Trophoblast cell (in vitro differentiated cells and primary cell): ENCODE measurements at regions not wholly inside any gene's neighbourhood (a gene's known extent, or its start where the extent isn't known, plus 50 kb on each side); places are given as distances from the start of the nearest gene placed in this dataset.
"Not testable (repeated sequence)": the region's sequence is repeated elsewhere in the genome, so short reads cannot be mapped to it uniquely, and the experiment has no call there.

Experiments
- DNase-seq, 2 donors: peaks; one replicate each; pipeline ENCODE4 v3.0.0-alpha.2; 2016
- H2AFZ ChIP-seq: 2 replicates; pipeline ENCODE4 v1.6.1; 2013; ENCODE audit warnings: low read length, moderate library complexity, mild to moderate bottlenecking; ENCODE audit not compliant: insufficient read depth, poor library complexity
- H2AK5ac ChIP-seq: 2 replicates; pipeline ENCODE4 v1.6.1; 2013; ENCODE audit warnings: mild to moderate bottlenecking, low read length
- H2BK120ac ChIP-seq: 2 replicates; pipeline ENCODE4 v1.6.1; 2013; ENCODE audit warnings: low read length, mild to moderate bottlenecking, moderate library complexity; ENCODE audit not compliant: insufficient read depth, poor library complexity
- H2BK12ac ChIP-seq: 2 replicates; pipeline ENCODE4 v1.6.1; 2013; ENCODE audit warnings: mild to moderate bottlenecking, low read length, moderate library complexity
- H2BK5ac ChIP-seq: 2 replicates; pipeline ENCODE4 v1.6.1; 2013; ENCODE audit warnings: low read length, low read depth, moderate library complexity, mild to moderate bottlenecking; ENCODE audit not compliant: poor library complexity
- H3K14ac ChIP-seq: 2 replicates; pipeline ENCODE4 v1.6.1; 2013; ENCODE audit warnings: mild to moderate bottlenecking, low read length
- H3K18ac ChIP-seq: 2 replicates; pipeline ENCODE4 v1.6.1; 2013; ENCODE audit warnings: mild to moderate bottlenecking, low read length
- H3K23ac ChIP-seq: 2 replicates; pipeline ENCODE4 v1.6.1; 2013; ENCODE audit warnings: low read length
- H3K27ac ChIP-seq: 2 replicates; pipeline ENCODE4 v1.5.1; 2013; ENCODE audit warnings: low read depth, mild to moderate bottlenecking, inconsistent platforms, low read length, moderate library complexity
- H3K27me3 ChIP-seq: 2 replicates; pipeline ENCODE4 v1.6.1; 2013; ENCODE audit warnings: inconsistent platforms, mild to moderate bottlenecking, low read length, moderate library complexity; ENCODE audit not compliant: insufficient read depth
- H3K36me3 ChIP-seq, 2 experiments: 1 replicate in 1 of 2; 2 replicates in 1 of 2; pipeline ENCODE4 v1.6.1; 2013; ENCODE audit warnings: low read length in 2 of 2, mild to moderate bottlenecking in 2 of 2, moderate library complexity in 1 of 2; ENCODE audit not compliant: insufficient read depth in 2 of 2, control insufficient read depth in 1 of 2
- H3K4ac ChIP-seq: 2 replicates; pipeline ENCODE4 v1.6.1; 2013; ENCODE audit warnings: low read depth, mild to moderate bottlenecking, low read length, moderate library complexity
- H3K4me1 ChIP-seq, 2 experiments: 1 replicate in 1 of 2; 2 replicates in 1 of 2; pipeline ENCODE4 v1.6.1; 2013; ENCODE audit warnings: low read length in 2 of 2, mild to moderate bottlenecking in 2 of 2, moderate library complexity in 1 of 2; ENCODE audit not compliant: insufficient read depth in 2 of 2, control insufficient read depth in 1 of 2
- H3K4me2 ChIP-seq: 2 replicates; pipeline ENCODE4 v1.6.1; 2013; ENCODE audit warnings: inconsistent platforms, mild to moderate bottlenecking, low read length, moderate library complexity
- H3K4me3 ChIP-seq: 2 replicates; pipeline ENCODE4 v1.5.1; 2013; ENCODE audit warnings: mild to moderate bottlenecking, low read depth, low read length, inconsistent platforms
- H3K79me1 ChIP-seq: one replicate; pipeline ENCODE4 v1.6.1; 2013; ENCODE audit warnings: low read length
- H3K79me2 ChIP-seq: 2 replicates; pipeline ENCODE4 v1.6.1; 2013; ENCODE audit warnings: low read length, mild to moderate bottlenecking; ENCODE audit not compliant: control insufficient read depth, insufficient read depth, poor library complexity
- H3K9ac ChIP-seq: 2 replicates; pipeline ENCODE4 v1.6.1; 2013; ENCODE audit warnings: mild to moderate bottlenecking, low read length
- H3K9me3 ChIP-seq: 2 replicates; pipeline ENCODE4 v1.6.1; 2013; ENCODE audit warnings: low read depth, mild to moderate bottlenecking, control low read depth, inconsistent platforms, low read length; ENCODE audit not compliant: insufficient read depth
- H4K12ac ChIP-seq: 2 replicates; pipeline ENCODE4 v1.6.1; 2013; ENCODE audit warnings: low read depth, mild to moderate bottlenecking, low read length, moderate library complexity
- H4K8ac ChIP-seq: 2 replicates; pipeline ENCODE4 v1.6.1; 2013; ENCODE audit warnings: low read depth, mild to moderate bottlenecking, low read length, moderate library complexity
- H4K91ac ChIP-seq: one replicate; pipeline ENCODE4 v1.6.1; 2013; ENCODE audit warnings: low read depth, mild to moderate bottlenecking, low read length, moderate library complexity
- WGBS: extraction: QIAGEN DNeasy Blood & Tissue Kit; methylation state at CpG from one replicate; pipeline ENCODE4 v1.1.7; 2013; ENCODE audit warnings: missing lambda C conversion rate; ENCODE audit not compliant: insufficient read length, insufficient coverage; ENCODE audit errors: extremely low coverage; 5-methylcytosine and 5-hydroxymethylcytosine counted together

GRCh38 chr22:22731374-22731676 is 86.9 kb downstream of the GGTLC2 start:
- H2AFZ ChIP-seq = no peak overlapping the region
- no peak overlapping the region for H2BK5ac ChIP-seq
- no peak overlapping the region for H3K18ac ChIP-seq
- H3K27me3 ChIP-seq = no peaks in the 10 kb centered on the region
- no peaks in the 10 kb centered on the region for H3K79me2 ChIP-seq
- H3K9me3 ChIP-seq = no peaks in the 10 kb centered on the region
- H3K36me3 ChIP-seq = no peaks in the 10 kb centered on the region
- no peak overlapping the region for H2BK12ac ChIP-seq
- no peak overlapping the region for H3K9ac ChIP-seq
- H3K4ac ChIP-seq = no peak overlapping the region
- H3K4me3 ChIP-seq = no peak overlapping the region
- WGBS = no CpG with 5 or more reads among the region's 4 CpGs
- H3K27ac ChIP-seq = no peak overlapping the region
- H3K14ac ChIP-seq = no peak overlapping the region
- no peak overlapping the region for H4K91ac ChIP-seq
- H2BK120ac ChIP-seq = no peak overlapping the region
- DNase-seq = no peak
- H2AK5ac ChIP-seq = no peak overlapping the region
- H4K8ac ChIP-seq = no peak overlapping the region
- no peaks in the 10 kb centered on the region for H3K79me1 ChIP-seq
- no peak overlapping the region for H3K4me2 ChIP-seq
- no peak overlapping the region for H4K12ac ChIP-seq
- H3K23ac ChIP-seq = no peak overlapping the region
- no peaks in the 10 kb centered on the region for H3K4me1 ChIP-seq

GRCh38 chr22:22733006-22733405 is 88.6 kb downstream of the GGTLC2 start:
- H3K27ac ChIP-seq, H3K4ac ChIP-seq, H3K4me1 ChIP-seq, H4K91ac ChIP-seq, DNase-seq, H3K14ac ChIP-seq, H3K4me2 ChIP-seq, H4K12ac ChIP-seq, H3K27me3 ChIP-seq, H3K9ac ChIP-seq, H3K79me2 ChIP-seq, H2BK5ac ChIP-seq, H3K18ac ChIP-seq, H2AFZ ChIP-seq, H3K4me3 ChIP-seq, H2BK120ac ChIP-seq, H4K8ac ChIP-seq, H2AK5ac ChIP-seq, H3K79me1 ChIP-seq, H3K9me3 ChIP-seq, H3K23ac ChIP-seq, H3K36me3 ChIP-seq, H2BK12ac ChIP-seq: not testable (repeated sequence)
- no CpG with 5 or more reads among the region's 2 CpGs for WGBS

- no peak overlapping the region for H3K4me2 ChIP-seq
- no peaks in the 10 kb centered on the region for H3K36me3 ChIP-seq
- H2BK12ac ChIP-seq = no peak overlapping the region
- no peak overlapping the region for H3K4ac ChIP-seq
- no peak overlapping the region for H3K4me3 ChIP-seq
- H3K27me3 ChIP-seq = peaks cover 2% of the 10 kb centered on the region
- H3K9me3 ChIP-seq = no peaks in the 10 kb centered on the region
- no peaks in the 10 kb centered on the region for H3K4me1 ChIP-seq
- no peak overlapping the region for H3K27ac ChIP-seq
- no peak overlapping the region for H2AFZ ChIP-seq
- no peaks in the 10 kb centered on the region for H3K79me1 ChIP-seq
- H3K79me2 ChIP-seq = no peaks in the 10 kb centered on the region
- no peak for DNase-seq
- H2AK5ac ChIP-seq = no peak overlapping the region
- H3K18ac ChIP-seq = no peak overlapping the region
- H3K23ac ChIP-seq = no peak overlapping the region
- no CpG with 5 or more reads among the region's 7 CpGs for WGBS
- H4K8ac ChIP-seq = no peak overlapping the region
- no peak overlapping the region for H2BK120ac ChIP-seq
- no peak overlapping the region for H3K9ac ChIP-seq
- H4K91ac ChIP-seq = no peak overlapping the region
- H3K14ac ChIP-seq = no peak overlapping the region
- no peak overlapping the region for H2BK5ac ChIP-seq
- no peak overlapping the region for H4K12ac ChIP-seq
Measured at GRCh38 chr22:22733881-22734373, 89.5 kb downstream of the GGTLC2 start.

GRCh38 chr22:22734395-22735272 is 90.2 kb downstream of the GGTLC2 start:
- H2BK5ac ChIP-seq, H3K14ac ChIP-seq, H2AFZ ChIP-seq, H3K79me1 ChIP-seq, H2AK5ac ChIP-seq, H3K9me3 ChIP-seq, H3K36me3 ChIP-seq, H3K4me3 ChIP-seq, H3K18ac ChIP-seq, H3K9ac ChIP-seq, H4K8ac ChIP-seq, H3K79me2 ChIP-seq, H3K4me2 ChIP-seq, H3K4me1 ChIP-seq, H2BK12ac ChIP-seq, H3K27me3 ChIP-seq, H3K23ac ChIP-seq, H2BK120ac ChIP-seq, DNase-seq, H3K4ac ChIP-seq, H4K91ac ChIP-seq, H3K27ac ChIP-seq, H4K12ac ChIP-seq: not testable (repeated sequence)
- no CpG with 5 or more reads among the region's 17 CpGs for WGBS
